KMS-11 (cell line): ENCODE measurements at regions not wholly inside any gene's neighbourhood (a gene's known extent, or its start where the extent isn't known, plus 50 kb on each side); places are given as distances from the start of the nearest gene placed in this dataset.

Experiments
- H2AFZ ChIP-seq: fragments of 200-600 bp; sonication (generic); 2 replicates; pipeline ENCODE4 v1.6.1; 2016; ENCODE audit warnings: antibody characterized with exemption, mixed run types, low read depth
- H3K27ac ChIP-seq: fragments of 200-600 bp; sonication (generic); 2 replicates; pipeline ENCODE4 v1.6.1; 2016; ENCODE audit warnings: mild to moderate bottlenecking, mixed run types
- H3K27me3 ChIP-seq: fragments of 200-600 bp; sonication (generic); 2 replicates; pipeline ENCODE4 v1.6.1; 2017; ENCODE audit warnings: mild to moderate bottlenecking, low read depth, mixed run types, moderate library complexity; ENCODE audit not compliant: insufficient read depth
- H3K36me3 ChIP-seq: fragments of 200-600 bp; sonication (generic); 2 replicates; pipeline ENCODE4 v1.6.1; 2017; ENCODE audit warnings: mild to moderate bottlenecking, mixed run types; ENCODE audit not compliant: insufficient read depth
- H3K4me1 ChIP-seq: fragments of 200-600 bp; sonication (generic); 2 replicates; pipeline ENCODE4 v1.6.1; 2016; ENCODE audit warnings: mild to moderate bottlenecking, low read depth, mixed run types; ENCODE audit not compliant: poor library complexity, severe bottlenecking
- H3K4me2 ChIP-seq: fragments of 200-600 bp; sonication (generic); 2 replicates; pipeline ENCODE4 v1.7.0; 2016; ENCODE audit warnings: mild to moderate bottlenecking, mixed run types
- H3K4me3 ChIP-seq: fragments of 200-600 bp; sonication (generic); IDR thresholded peaks from 2 replicates; pipeline ENCODE4 v1.6.1; 2017; ENCODE audit warnings: low read depth, low read length, mixed read lengths; ENCODE audit not compliant: insufficient read depth
- H3K79me2 ChIP-seq: fragments of 200-600 bp; sonication (generic); 2 replicates; pipeline ENCODE4 v1.6.1; 2016; ENCODE audit warnings: low read depth, mixed run types; ENCODE audit not compliant: insufficient read depth
- H3K9ac ChIP-seq: fragments of 200-600 bp; sonication (generic); 2 replicates; pipeline ENCODE4 v1.6.1; 2016; ENCODE audit warnings: mild to moderate bottlenecking, mixed run types
- H4K20me1 ChIP-seq: fragments of 200-600 bp; sonication (generic); 2 replicates; pipeline ENCODE4 v1.6.1; 2016; ENCODE audit warnings: mild to moderate bottlenecking, mixed run types; ENCODE audit not compliant: insufficient read depth
- CTCF ChIP-seq: fragments of 200-600 bp; sonication (generic); conservative IDR thresholded peaks from 2 replicates; pipeline ENCODE4 v1.6.1; 2017; ENCODE audit warnings: low read depth, mild to moderate bottlenecking, antibody characterized with exemption, low read length, moderate library complexity, mixed read lengths

DNA sequence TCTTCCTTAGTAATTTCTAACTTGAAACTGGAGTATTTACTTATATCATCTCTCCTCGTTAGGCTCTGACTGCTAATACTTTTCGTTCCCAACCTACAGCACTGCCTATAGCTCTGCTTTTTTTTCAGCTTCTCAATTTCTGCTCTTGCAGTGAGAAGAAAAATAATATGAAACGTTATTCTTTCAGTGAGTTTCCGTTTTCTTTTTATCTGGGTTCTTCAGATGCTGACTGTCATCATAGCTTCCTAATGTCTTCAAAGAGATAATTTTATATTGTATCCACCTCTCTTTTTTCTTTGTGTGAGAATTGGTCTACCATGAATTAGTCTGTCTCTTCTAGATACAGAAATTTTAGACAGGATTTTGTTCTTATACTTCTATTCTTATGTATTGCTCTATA is 454.9 kb downstream of the LMO7 start:
- Histone ChIP-seq H3K9ac (no peak overlapping the region), H2AFZ (no peak overlapping the region), H3K4me1 (no peaks in the 10 kb centered on the region), H4K20me1 (no peaks in the 10 kb centered on the region), H3K4me3 (no peak overlapping the region), H3K4me2 (no peak overlapping the region), H3K27me3 (no peaks in the 10 kb centered on the region), H3K36me3 (no peaks in the 10 kb centered on the region), H3K27ac (no peak overlapping the region), H3K79me2 (no peaks in the 10 kb centered on the region)
- no peak for TF ChIP-seq CTCF

GRCh38 chr13:76086729-76087128 is 450.6 kb downstream of the LMO7 start:
- Histone ChIP-seq H4K20me1 (no peaks in the 10 kb centered on the region), H3K4me3 (no peak overlapping the region), H3K4me2 (no peak overlapping the region), H3K9ac (no peak overlapping the region), H3K27ac (no peak overlapping the region), H3K4me1 (no peaks in the 10 kb centered on the region), H3K27me3 (no peaks in the 10 kb centered on the region), H3K36me3 (no peaks in the 10 kb centered on the region), H3K79me2 (no peaks in the 10 kb centered on the region), H2AFZ (no peak overlapping the region)
- TF ChIP-seq CTCF, result no peak

- Histone ChIP-seq H3K36me3 (no peaks in the 10 kb centered on the region), H3K4me1 (no peaks in the 10 kb centered on the region), H3K4me3 (no peak overlapping the region), H3K4me2 (no peak overlapping the region), H2AFZ (no peak overlapping the region), H4K20me1 (no peaks in the 10 kb centered on the region), H3K27me3 (no peaks in the 10 kb centered on the region), H3K79me2 (no peaks in the 10 kb centered on the region), H3K27ac (no peak overlapping the region), H3K9ac (no peak overlapping the region)
- TF ChIP-seq CTCF, result no peak
These were observed 431.7 kb downstream of the LMO7 start for GRCh38 chr13:76067850-76068249.

GRCh38 chr13:76053181-76053580 is 417.1 kb downstream of the LMO7 start:
- Histone ChIP-seq H3K4me3 (no peak overlapping the region), H3K27me3 (no peaks in the 10 kb centered on the region), H3K79me2 (no peaks in the 10 kb centered on the region), H4K20me1 (no peaks in the 10 kb centered on the region), H3K27ac (no peak overlapping the region), H3K9ac (no peak overlapping the region), H3K4me1 (no peaks in the 10 kb centered on the region), H2AFZ (no peak overlapping the region), H3K36me3 (no peaks in the 10 kb centered on the region), H3K4me2 (no peak overlapping the region)
- TF ChIP-seq CTCF, result no peak

DNA sequence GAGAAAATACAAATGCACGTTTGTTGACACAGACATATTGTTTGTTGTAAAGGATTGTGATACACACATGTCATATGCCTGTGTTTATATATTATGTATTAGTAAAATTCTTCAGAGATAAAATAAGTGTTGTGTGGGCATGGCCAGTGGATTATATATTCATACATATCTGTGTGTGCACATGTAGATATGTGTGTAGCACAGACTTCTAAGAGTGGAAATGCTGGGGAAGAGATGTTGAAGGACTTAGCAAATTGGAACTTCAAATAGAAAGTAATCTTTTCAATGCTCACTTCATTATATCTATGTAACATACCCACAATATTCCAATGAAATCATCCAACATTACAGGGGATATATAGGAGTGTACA is 413.2 kb downstream of the LMO7 start:
- H3K27me3 ChIP-seq, result no peaks in the 10 kb centered on the region
- no peak overlapping the region for H3K4me3 ChIP-seq
- H2AFZ ChIP-seq, result no peak overlapping the region
- H3K9ac ChIP-seq, result no peak overlapping the region
- no peaks in the 10 kb centered on the region for H4K20me1 ChIP-seq
- H3K4me1 ChIP-seq, result no peaks in the 10 kb centered on the region
- TF ChIP-seq CTCF, result no peak
- H3K4me2 ChIP-seq, result no peak overlapping the region
- no peaks in the 10 kb centered on the region for H3K36me3 ChIP-seq
- no peaks in the 10 kb centered on the region for H3K79me2 ChIP-seq
- no peak overlapping the region for H3K27ac ChIP-seq
